GM23338 (cell line): ENCODE measurements at regions not wholly inside any gene's neighbourhood (a gene's known extent, or its start where the extent isn't known, plus 50 kb on each side); places are given as distances from the start of the nearest gene placed in this dataset.

Experiments
- ATAC-seq: fragments of 200-7000 bp; cut with Tn5 transposase; 3 replicates; pipeline ENCODE4 v1.9.1; 2020
- DNase-seq: peaks from one replicate; pipeline ENCODE4 v3.0.0-alpha.2; 2015; ENCODE audit warnings: low spot score
- H2AFZ ChIP-seq: fragments of 200-600 bp; sonication (generic); 2 replicates; pipeline ENCODE4 v1.8.0; 2016; ENCODE audit warnings: antibody characterized with exemption, mild to moderate bottlenecking, moderate library complexity
- H3F3A ChIP-seq: fragments of 200-600 bp; sonication (generic); replicated peaks from 2 replicates; pipeline ENCODE4 v1.8.0; 2017; ENCODE audit warnings: antibody characterized with exemption, mixed run types, low read depth
- H3K27ac ChIP-seq: fragments of 200-600 bp; sonication (generic); 2 replicates; pipeline ENCODE4 v1.6.1; 2016; ENCODE audit warnings: low read depth
- H3K27me3 ChIP-seq: fragments of 200-600 bp; sonication (generic); 2 replicates; pipeline ENCODE4 v1.8.0; 2016; ENCODE audit warnings: mild to moderate bottlenecking, mixed run types, moderate library complexity; ENCODE audit not compliant: insufficient read depth
- H3K36me3 ChIP-seq: fragments of 200-600 bp; sonication (generic); 2 replicates; pipeline ENCODE4 v1.8.0; 2016; ENCODE audit warnings: mild to moderate bottlenecking; ENCODE audit not compliant: insufficient read depth
- H3K4me1 ChIP-seq: fragments of 200-600 bp; sonication (generic); 2 replicates; pipeline ENCODE4 v1.8.0; 2016; ENCODE audit warnings: mild to moderate bottlenecking, moderate library complexity; ENCODE audit not compliant: insufficient read depth
- H3K4me2 ChIP-seq: fragments of 200-600 bp; sonication (generic); 2 replicates; pipeline ENCODE4 v1.7.1; 2017; ENCODE audit warnings: mixed run types
- H3K4me3 ChIP-seq: fragments of 200-600 bp; sonication (generic); 2 replicates; pipeline ENCODE4 v1.6.1; 2016; ENCODE audit warnings: mixed run types
- H3K79me2 ChIP-seq: fragments of 200-600 bp; sonication (generic); replicated peaks from 2 replicates; pipeline ENCODE4 v1.8.0; 2017; ENCODE audit warnings: mild to moderate bottlenecking; ENCODE audit not compliant: insufficient read depth
- H3K9me2 ChIP-seq: fragments of 200-600 bp; sonication (generic); 2 replicates; pipeline ENCODE4 v1.8.0; 2017; ENCODE audit not compliant: insufficient read depth
- H4K20me1 ChIP-seq: fragments of 200-600 bp; sonication (generic); replicated peaks from 2 replicates; pipeline ENCODE4 v1.8.0; 2017; ENCODE audit warnings: mild to moderate bottlenecking; ENCODE audit not compliant: insufficient read depth
- H3K27ac Mint-ChIP-seq: 2 replicates; pipeline ENCODE4 v1.8.0; 2020; ENCODE audit warnings: inconsistent platforms, mild to moderate bottlenecking, moderate library complexity, mixed read lengths
- H3K27me3 Mint-ChIP-seq: 3 replicates; pipeline ENCODE4 v1.8.0; 2022; ENCODE audit warnings: low read depth, mild to moderate bottlenecking, moderate library complexity, mixed read lengths, inconsistent platforms; ENCODE audit not compliant: insufficient read depth, poor library complexity
- H3K36me3 Mint-ChIP-seq: 3 replicates; pipeline ENCODE4 v1.8.0; 2021; ENCODE audit warnings: low read depth, mild to moderate bottlenecking, inconsistent platforms, moderate library complexity, mixed read lengths
- H3K4me1 Mint-ChIP-seq: 3 replicates; pipeline ENCODE4 v1.8.0; 2020; ENCODE audit warnings: mild to moderate bottlenecking, inconsistent platforms, mixed read lengths
- H3K4me3 Mint-ChIP-seq: 3 replicates; pipeline ENCODE4 v1.8.0; 2021; ENCODE audit warnings: moderate library complexity, mild to moderate bottlenecking, inconsistent platforms, mixed read lengths
- H3K9me3 Mint-ChIP-seq: 3 replicates; pipeline ENCODE4 v1.8.0; 2020; ENCODE audit warnings: moderate library complexity, mild to moderate bottlenecking, inconsistent platforms, mixed read lengths
- CREB1 ChIP-seq: fragments of 250-450 bp; sonication (Bioruptor Pico); IDR thresholded peaks from 2 replicates; pipeline ENCODE4 v1.5.0; 2020; ENCODE audit warnings: low read depth, mild to moderate bottlenecking, moderate library complexity
- EZH2 ChIP-seq: fragments of 200-600 bp; sonication (generic); IDR thresholded peaks from one replicate; pipeline ENCODE4 v1.8.0; 2017; ENCODE audit warnings: antibody characterized with exemption, mild to moderate bottlenecking, low read depth; ENCODE audit not compliant: unreplicated experiment
- EZH2phosphoT487 ChIP-seq: fragments of 200-600 bp; sonication (generic); IDR thresholded peaks from one replicate; pipeline ENCODE4 v1.8.1; 2018; ENCODE audit warnings: antibody characterized with exemption; ENCODE audit not compliant: unreplicated experiment
- JUNB ChIP-seq: IDR thresholded peaks from one replicate; pipeline ENCODE4 v1.6.1; 2016; ENCODE audit warnings: antibody characterized with exemption; ENCODE audit not compliant: unreplicated experiment
- NANOG ChIP-seq: IDR thresholded peaks from 2 replicates; pipeline ENCODE4 v1.6.1; 2016; ENCODE audit warnings: antibody characterized with exemption, borderline replicate concordance
- POLR2AphosphoS5 ChIP-seq: IDR thresholded peaks from 2 replicates; pipeline ENCODE4 v1.6.1; 2016; ENCODE audit warnings: antibody characterized with exemption, low read depth
- STAT1 ChIP-seq: IDR thresholded peaks from one replicate; pipeline ENCODE4 v1.6.1; 2016; ENCODE audit warnings: antibody characterized with exemption; ENCODE audit not compliant: unreplicated experiment
- ZNF114 ChIP-seq: fragments of 250-450 bp; sonication (Bioruptor Pico); IDR thresholded peaks from 2 replicates; pipeline ENCODE4 v1.5.0; 2020; ENCODE audit warnings: mild to moderate bottlenecking, moderate library complexity
- ZNF331 ChIP-seq: fragments of 250-450 bp; sonication (Bioruptor Pico); IDR thresholded peaks from 2 replicates; pipeline ENCODE4 v1.5.0; 2020; ENCODE audit warnings: low read depth, mild to moderate bottlenecking, moderate library complexity
- ZNF462 ChIP-seq: fragments of 250-450 bp; sonication (Bioruptor Pico); IDR thresholded peaks from 2 replicates; pipeline ENCODE4 v1.5.0; 2020; ENCODE audit warnings: mild to moderate bottlenecking, moderate library complexity
- TF ChIP-seq, protein P1 (sequence below), 2 experiments: fragments of 200-600 bp in 1 of 2; sonication (generic) in 1 of 2; conservative IDR thresholded peaks; 2 replicates each; pipeline versions ENCODE4 v1.5.1 to v1.6.1; 2016 to 2017; ENCODE audit warnings: antibody characterized with exemption in 2 of 2, low read depth in 2 of 2, mild to moderate bottlenecking in 2 of 2, moderate library complexity in 1 of 2
- TF ChIP-seq, protein P2 (sequence below): IDR thresholded peaks from 2 replicates; pipeline ENCODE4 v1.6.1; 2016; ENCODE audit warnings: antibody characterized with exemption
- TF ChIP-seq, protein P3 (sequence below): IDR thresholded peaks from one replicate; pipeline ENCODE4 v1.6.1; 2018; ENCODE audit warnings: antibody characterized with exemption; ENCODE audit not compliant: unreplicated experiment

GRCh38 chr1:60425528-60425927, 352.0 kb upstream of the C1orf87 start (continued):
- TF ChIP-seq CREB1 (CRISPR knock-in tag): no peak
- TF ChIP-seq, protein P1, sequence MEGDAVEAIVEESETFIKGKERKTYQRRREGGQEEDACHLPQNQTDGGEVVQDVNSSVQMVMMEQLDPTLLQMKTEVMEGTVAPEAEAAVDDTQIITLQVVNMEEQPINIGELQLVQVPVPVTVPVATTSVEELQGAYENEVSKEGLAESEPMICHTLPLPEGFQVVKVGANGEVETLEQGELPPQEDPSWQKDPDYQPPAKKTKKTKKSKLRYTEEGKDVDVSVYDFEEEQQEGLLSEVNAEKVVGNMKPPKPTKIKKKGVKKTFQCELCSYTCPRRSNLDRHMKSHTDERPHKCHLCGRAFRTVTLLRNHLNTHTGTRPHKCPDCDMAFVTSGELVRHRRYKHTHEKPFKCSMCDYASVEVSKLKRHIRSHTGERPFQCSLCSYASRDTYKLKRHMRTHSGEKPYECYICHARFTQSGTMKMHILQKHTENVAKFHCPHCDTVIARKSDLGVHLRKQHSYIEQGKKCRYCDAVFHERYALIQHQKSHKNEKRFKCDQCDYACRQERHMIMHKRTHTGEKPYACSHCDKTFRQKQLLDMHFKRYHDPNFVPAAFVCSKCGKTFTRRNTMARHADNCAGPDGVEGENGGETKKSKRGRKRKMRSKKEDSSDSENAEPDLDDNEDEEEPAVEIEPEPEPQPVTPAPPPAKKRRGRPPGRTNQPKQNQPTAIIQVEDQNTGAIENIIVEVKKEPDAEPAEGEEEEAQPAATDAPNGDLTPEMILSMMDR (conservative IDR thresholded peaks at IDR 0.05; ENCODE audit: low read depth in 2 of 2): peak; percentile 63 to 66

GRCh38 chr1:60423146-60423780, 349.7 kb upstream of the C1orf87 start:
- H3K4me1 Mint-ChIP-seq: no peaks in the 10 kb centered on the region
- no peak overlapping the region for H2AFZ ChIP-seq
- no peaks in the 10 kb centered on the region; the same call in 2 of the 3 replicates for H3K9me3 Mint-ChIP-seq
- H3K79me2 ChIP-seq: no peaks in the 10 kb centered on the region
- no peaks in the 10 kb centered on the region for H3K4me1 ChIP-seq
- H3K4me3 Mint-ChIP-seq: no peak overlapping the region
- no peak for DNase-seq
- no peaks in the 10 kb centered on the region for H3K36me3 ChIP-seq
- no peaks in the 10 kb centered on the region for H3K27me3 ChIP-seq
- H3K27me3 Mint-ChIP-seq: no peaks in the 10 kb centered on the region
- no peak for ATAC-seq
- H3K36me3 Mint-ChIP-seq: no peaks in the 10 kb centered on the region
- H3K4me2 ChIP-seq: no peak overlapping the region
- H3K27ac ChIP-seq: no peak overlapping the region
- H3K27ac Mint-ChIP-seq: no peak overlapping the region
- H3K4me3 ChIP-seq: no peak overlapping the region
- H4K20me1 ChIP-seq: no peaks in the 10 kb centered on the region
- no peaks in the 10 kb centered on the region for H3F3A ChIP-seq
- no peaks in the 10 kb centered on the region for H3K9me2 ChIP-seq
- TF ChIP-seq, protein P2, sequence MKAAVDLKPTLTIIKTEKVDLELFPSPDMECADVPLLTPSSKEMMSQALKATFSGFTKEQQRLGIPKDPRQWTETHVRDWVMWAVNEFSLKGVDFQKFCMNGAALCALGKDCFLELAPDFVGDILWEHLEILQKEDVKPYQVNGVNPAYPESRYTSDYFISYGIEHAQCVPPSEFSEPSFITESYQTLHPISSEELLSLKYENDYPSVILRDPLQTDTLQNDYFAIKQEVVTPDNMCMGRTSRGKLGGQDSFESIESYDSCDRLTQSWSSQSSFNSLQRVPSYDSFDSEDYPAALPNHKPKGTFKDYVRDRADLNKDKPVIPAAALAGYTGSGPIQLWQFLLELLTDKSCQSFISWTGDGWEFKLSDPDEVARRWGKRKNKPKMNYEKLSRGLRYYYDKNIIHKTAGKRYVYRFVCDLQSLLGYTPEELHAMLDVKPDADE: no peak
- TF ChIP-seq EZH2: no peak
- TF ChIP-seq NANOG: no peak
- no peak for TF ChIP-seq EZH2phosphoT487
- no peak for TF ChIP-seq STAT1
- TF ChIP-seq ZNF462 (CRISPR knock-in tag): no peak
- TF ChIP-seq, protein P3, sequence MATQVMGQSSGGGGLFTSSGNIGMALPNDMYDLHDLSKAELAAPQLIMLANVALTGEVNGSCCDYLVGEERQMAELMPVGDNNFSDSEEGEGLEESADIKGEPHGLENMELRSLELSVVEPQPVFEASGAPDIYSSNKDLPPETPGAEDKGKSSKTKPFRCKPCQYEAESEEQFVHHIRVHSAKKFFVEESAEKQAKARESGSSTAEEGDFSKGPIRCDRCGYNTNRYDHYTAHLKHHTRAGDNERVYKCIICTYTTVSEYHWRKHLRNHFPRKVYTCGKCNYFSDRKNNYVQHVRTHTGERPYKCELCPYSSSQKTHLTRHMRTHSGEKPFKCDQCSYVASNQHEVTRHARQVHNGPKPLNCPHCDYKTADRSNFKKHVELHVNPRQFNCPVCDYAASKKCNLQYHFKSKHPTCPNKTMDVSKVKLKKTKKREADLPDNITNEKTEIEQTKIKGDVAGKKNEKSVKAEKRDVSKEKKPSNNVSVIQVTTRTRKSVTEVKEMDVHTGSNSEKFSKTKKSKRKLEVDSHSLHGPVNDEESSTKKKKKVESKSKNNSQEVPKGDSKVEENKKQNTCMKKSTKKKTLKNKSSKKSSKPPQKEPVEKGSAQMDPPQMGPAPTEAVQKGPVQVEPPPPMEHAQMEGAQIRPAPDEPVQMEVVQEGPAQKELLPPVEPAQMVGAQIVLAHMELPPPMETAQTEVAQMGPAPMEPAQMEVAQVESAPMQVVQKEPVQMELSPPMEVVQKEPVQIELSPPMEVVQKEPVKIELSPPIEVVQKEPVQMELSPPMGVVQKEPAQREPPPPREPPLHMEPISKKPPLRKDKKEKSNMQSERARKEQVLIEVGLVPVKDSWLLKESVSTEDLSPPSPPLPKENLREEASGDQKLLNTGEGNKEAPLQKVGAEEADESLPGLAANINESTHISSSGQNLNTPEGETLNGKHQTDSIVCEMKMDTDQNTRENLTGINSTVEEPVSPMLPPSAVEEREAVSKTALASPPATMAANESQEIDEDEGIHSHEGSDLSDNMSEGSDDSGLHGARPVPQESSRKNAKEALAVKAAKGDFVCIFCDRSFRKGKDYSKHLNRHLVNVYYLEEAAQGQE: no peak
- no peak for TF ChIP-seq CREB1 (CRISPR knock-in tag)
- TF ChIP-seq POLR2AphosphoS5: no peak
- TF ChIP-seq ZNF331 (CRISPR knock-in tag): no peak
- TF ChIP-seq ZNF114 (CRISPR knock-in tag): no peak
- TF ChIP-seq JUNB: no peak
